ENCODE measurements at regions not wholly inside any gene's neighbourhood (a gene's known extent, or its start where the extent isn't known, plus 50 kb on each side); places are given as distances from the start of the nearest gene placed in this dataset.

GRCh38 chr9:20084125-20084524, 295.3 kb upstream of the SLC24A2 start:
- H3K23me2 ChIP-seq (ENCODE audit: low read depth, low read length), result no peaks in the 10 kb centered on the region
- ChIA-PET POLR2A (ENCODE audit: partially characterized antibody) (no interaction called here), CTCF (ENCODE audit: partially characterized antibody) (interaction anchor here (1.0 to 1.3 kb wide), 2 partner anchors 13 to 117 kb away, joined by 3 read pairs; no protein-coding TSS in a partner anchor)
- H4K20me1 ChIP-seq (replicated peaks in 1 of 2; ENCODE audit: control insufficient read depth in 1 of 2, insufficient read depth in 2 of 2, low read length in 2 of 2), result no peaks in the 10 kb centered on the region
- H3K18ac ChIP-seq (ENCODE audit: extremely low read depth, low read length), result no peak overlapping the region
- H3K27me3 ChIP-seq (replicated peaks in 1 of 4; ENCODE audit: control insufficient read depth in 3 of 4, extremely low read depth in 1 of 4, insufficient read depth in 3 of 4, low read length in 3 of 4), result no peaks in the 10 kb centered on the region
- H2AFZ ChIP-seq (ENCODE audit: low read length), result no peak overlapping the region
- no peaks in the 10 kb centered on the region for H3K79me1 ChIP-seq (ENCODE audit: low read depth, low read length)
- no peaks in the 10 kb centered on the region for H3K36me3 ChIP-seq (ENCODE audit: control insufficient read depth in 2 of 4, insufficient read depth in 4 of 4, low read length in 3 of 4)
- TF ChIP-seq CTBP2 (IDR thresholded peaks at IDR 0.05; ENCODE audit: borderline replicate concordance, insufficient read depth, insufficient read length, low read length) (no peak), SIRT6 (IDR thresholded peaks at IDR 0.05; ENCODE audit: low read length) (no peak), KDM1A (IDR thresholded peaks at IDR 0.05; ENCODE audit: borderline replicate concordance, low read length) (no peak), SP4 (IDR thresholded peaks at IDR 0.05; ENCODE audit: low read length) (no peak), TAF1 (IDR thresholded peaks at IDR 0.05; ENCODE audit: low read depth, low read length) (no peak), GTF2F1 (IDR thresholded peaks at IDR 0.05; ENCODE audit: borderline replicate concordance, low read depth, low read length) (no peak), CBX5 (IDR thresholded peaks at IDR 0.05; ENCODE audit: low read depth, low read length) (no peak), NRF1 (IDR thresholded peaks at IDR 0.05; ENCODE audit: low read depth, low read length) (no peak), CHD2 (IDR thresholded peaks at IDR 0.05; ENCODE audit: low read length) (no peak), SP1 (IDR thresholded peaks at IDR 0.05; ENCODE audit: low read depth, low read length) (no peak)
- 82% methylated on average over 2 of the region's 2 CpGs; no CpG with 5 or more reads in 1 of the 2 experiments for WGBS, 2 experiments (ENCODE audit: extremely low coverage in 1 of 2, insufficient coverage in 1 of 2, insufficient read length in 1 of 2, insufficient replicate concordance in 2 of 2, low coverage in 1 of 2, low lambda C conversion rate in 2 of 2, missing lambda C conversion rate in 1 of 2)
- no peak overlapping the region for H3K9ac ChIP-seq (replicated peaks in 1 of 4; ENCODE audit: extremely low read depth in 1 of 4, low read depth in 3 of 4, low read length in 3 of 4)
- H4K91ac ChIP-seq (replicated peaks; ENCODE audit: insufficient read length, low read length), result no peak overlapping the region
- H2BK12ac ChIP-seq (ENCODE audit: low read depth, low read length), result no peak overlapping the region
- no peak overlapping the region for H2BK120ac ChIP-seq (replicated peaks; ENCODE audit: low read depth, low read length)
- H2BK5ac ChIP-seq (ENCODE audit: low read depth, low read length), result no peak overlapping the region
- H4K8ac ChIP-seq (ENCODE audit: extremely low read depth, insufficient read depth, low read length), result no peak overlapping the region
- H2BK20ac ChIP-seq (ENCODE audit: low read length), result no peak overlapping the region
- H3K4me1 ChIP-seq (replicated peaks in 1 of 4; ENCODE audit: control insufficient read depth in 3 of 4, insufficient read depth in 4 of 4, low read length in 3 of 4), result no peaks in the 10 kb centered on the region
- H3K23ac ChIP-seq (ENCODE audit: insufficient read length), result no peak overlapping the region
- no peak overlapping the region for H2AK5ac ChIP-seq (ENCODE audit: low read depth, low read length)
- H3K4ac ChIP-seq (replicated peaks; ENCODE audit: insufficient read length, low read depth, low read length), result no peak overlapping the region
- no peak for DNase-seq (ENCODE audit: low read depth in 1 of 2, low spot score in 2 of 2)
- no peak for FAIRE-seq
- no peaks in the 10 kb centered on the region for H3K9me3 ChIP-seq (ENCODE audit: insufficient read depth in 2 of 2, low read depth in 1 of 2, low read length in 1 of 2)
- H3K56ac ChIP-seq (replicated peaks; ENCODE audit: insufficient read length, low read depth, low read length), result no peak overlapping the region
- H3K79me2 ChIP-seq (ENCODE audit: control insufficient read depth in 1 of 2, insufficient read depth in 2 of 2, low read length in 2 of 2), result no peaks in the 10 kb centered on the region
- no peak overlapping the region for H2BK15ac ChIP-seq (ENCODE audit: low read length)
- no peak overlapping the region for H3K27ac ChIP-seq (ENCODE audit: low read depth, low read length)
- no peak overlapping the region for H4K5ac ChIP-seq (ENCODE audit: insufficient read length, low read depth, low read length)
- H3K4me3 ChIP-seq (ENCODE audit: extremely low read depth in 1 of 4, insufficient read depth in 2 of 4, low read depth in 3 of 4, low read length in 4 of 4), result no peak overlapping the region
- H3K14ac ChIP-seq (ENCODE audit: insufficient read length), result no peak overlapping the region
- no peak overlapping the region for H3K4me2 ChIP-seq (ENCODE audit: insufficient read depth in 1 of 2, low read depth in 2 of 2, low read length in 2 of 2)

All from H1 (cell line).